SK-N-SH (cell line): ENCODE measurements at regions not wholly inside any gene's neighbourhood (a gene's known extent, or its start where the extent isn't known, plus 50 kb on each side); places are given as distances from the start of the nearest gene placed in this dataset.

Source experiments
- CTCF ChIA-PET: fragments of 300-600, 350-600 bp; formaldehyde crosslinking; extraction: SDS; loops from one replicate; lab custom pipeline; 2021; lab: Yijun Ruan, JAX
- POLR2A ChIA-PET: fragments of 350-600 bp; sonication (Branson Sonifier 250); formaldehyde crosslinking; extraction: SDS; loops from one replicate; lab custom pipeline; 2020; ENCODE audit warnings: antibody characterized with exemption, inconsistent platforms; lab: Yijun Ruan, JAX
- DNase-seq: peaks from one replicate; pipeline ENCODE4 v3.0.0; 2012
- H2AFZ ChIP-seq: fragments of 200-600 bp; sonication (generic); 2 replicates; pipeline ENCODE4 v1.8.1; 2016; ENCODE audit warnings: antibody characterized with exemption, mild to moderate bottlenecking, low read depth
- H3F3A ChIP-seq: fragments of 200-600 bp; sonication (generic); replicated peaks from 2 replicates; pipeline ENCODE3; 2016; ENCODE audit warnings: antibody characterized with exemption, mild to moderate bottlenecking; ENCODE audit not compliant: insufficient read depth
- H3K27ac ChIP-seq, 2 experiments: fragments of 200-500 bp in 1 of 2; fragments of 200-600 bp in 1 of 2; sonication (Bioruptor generic) in 1 of 2; sonication (generic), shearing (Covaris generic) in 1 of 2; 2 replicates each; pipeline versions ENCODE4 v1.5.1 to v1.6.1; 2014 to 2016; ENCODE audit warnings: low read depth in 2 of 2, inconsistent platforms in 1 of 2, low read length in 1 of 2, mild to moderate bottlenecking in 1 of 2, mixed read lengths in 1 of 2
- H3K27me3 ChIP-seq: fragments of 200-600 bp; sonication (generic), shearing (Covaris generic); 2 replicates; pipeline ENCODE4 v1.6.1; 2016; ENCODE audit warnings: mixed run types; ENCODE audit not compliant: insufficient read depth
- H3K36me3 ChIP-seq, 2 experiments: fragments of 200-500 bp in 1 of 2; fragments of 200-600 bp in 1 of 2; sonication (Bioruptor generic) in 1 of 2; sonication (generic) in 1 of 2; replicated peaks in 1 of 2; 2 replicates each; pipeline versions ENCODE3 to v1.5.1; 2014 to 2016; ENCODE audit warnings: low read length in 1 of 2, mild to moderate bottlenecking in 1 of 2; ENCODE audit not compliant: insufficient read depth in 2 of 2, control insufficient read depth in 1 of 2
- H3K4me1 ChIP-seq, 2 experiments: fragments of 200-500 bp in 1 of 2; fragments of 200-600 bp in 1 of 2; sonication (Bioruptor generic) in 1 of 2; sonication (generic), shearing (Covaris generic) in 1 of 2; 2 replicates each; pipeline versions ENCODE4 v1.5.1 to v1.6.1; 2014 to 2016; ENCODE audit warnings: low read depth in 1 of 2, low read length in 1 of 2, mixed run types in 1 of 2; ENCODE audit not compliant: insufficient read depth in 2 of 2, control insufficient read depth in 1 of 2
- H3K4me2 ChIP-seq: fragments of 200-600 bp; sonication (generic), shearing (Covaris generic); 2 replicates; pipeline ENCODE4 v1.6.1; 2017; ENCODE audit warnings: mixed run types
- H3K4me3 ChIP-seq, 2 experiments: fragments of 200-500 bp in 1 of 2; fragments of 200-600 bp in 1 of 2; sonication (Bioruptor generic) in 1 of 2; sonication (generic), shearing (Covaris generic) in 1 of 2; 2 replicates each; pipeline versions ENCODE4 v1.5.1 to v1.8.1; 2014 to 2016; ENCODE audit warnings: low read depth in 2 of 2, inconsistent platforms in 1 of 2, low read length in 1 of 2, mild to moderate bottlenecking in 1 of 2, mixed read lengths in 1 of 2, moderate library complexity in 1 of 2
- H3K79me2 ChIP-seq: fragments of 200-600 bp; sonication (generic); 2 replicates; pipeline ENCODE4 v1.8.1; 2017; ENCODE audit warnings: mild to moderate bottlenecking; ENCODE audit not compliant: insufficient read depth
- H3K9ac ChIP-seq: fragments of 200-600 bp; sonication (generic); 2 replicates; pipeline ENCODE4 v1.6.1; 2017; ENCODE audit warnings: mixed run types
- H3K9me2 ChIP-seq: fragments of 200-600 bp; sonication (generic); 2 replicates; pipeline ENCODE4 v1.6.1; 2017; ENCODE audit warnings: mixed run types
- H3K9me3 ChIP-seq: fragments of 200-600 bp; sonication (generic); 2 replicates; pipeline ENCODE4 v1.6.1; 2017; ENCODE audit warnings: mixed run types, mild to moderate bottlenecking, moderate library complexity
- H4K20me1 ChIP-seq: fragments of 200-600 bp; sonication (generic); 2 replicates; pipeline ENCODE4 v1.6.1; 2017; ENCODE audit warnings: mild to moderate bottlenecking, mixed run types; ENCODE audit not compliant: insufficient read depth
- CHD2 ChIP-seq: fragments of 150-350 bp; IDR thresholded peaks from 2 replicates; pipeline ENCODE4 v1.6.1; 2018; ENCODE audit warnings: low read length; ENCODE audit not compliant: partially characterized antibody
- CTCF ChIP-seq: fragments of 200-600 bp; sonication (generic); IDR thresholded peaks from 2 replicates; pipeline ENCODE4 v1.6.1; 2017; ENCODE audit warnings: antibody characterized with exemption, mild to moderate bottlenecking, moderate library complexity
- EP300 ChIP-seq, 2 experiments: IDR thresholded peaks; 2 replicates each; pipeline versions ENCODE4 v1.4.0 to v1.6.1; 2012; ENCODE audit warnings: borderline replicate concordance in 1 of 2, low read depth in 1 of 2, low read length in 1 of 2
- GABPA ChIP-seq: IDR thresholded peaks from 2 replicates; pipeline ENCODE4 v1.4.0; 2012; ENCODE audit warnings: low read depth, mild to moderate bottlenecking
- GATA2 ChIP-seq: sonication (generic); formaldehyde crosslinking; IDR thresholded peaks from 2 replicates; pipeline ENCODE4 v1.5.0; 2020; ENCODE audit warnings: mild to moderate bottlenecking, missing genetic modification reagents
- MXI1 ChIP-seq: IDR thresholded peaks from 2 replicates; pipeline ENCODE4 v1.6.1; 2012; ENCODE audit warnings: mild to moderate bottlenecking, low read depth, low read length, improper control_type of control experiment
- NFIC ChIP-seq: IDR thresholded peaks from 2 replicates; pipeline ENCODE4 v1.4.0; 2012; ENCODE audit warnings: borderline replicate concordance
- POLR2AphosphoS5 ChIP-seq: IDR thresholded peaks from 2 replicates; pipeline ENCODE4 v1.6.1; 2012; ENCODE audit warnings: low read depth, low read length
- RAD21 ChIP-seq: IDR thresholded peaks from 2 replicates; pipeline ENCODE4 v1.6.1; 2012; ENCODE audit warnings: mild to moderate bottlenecking, low read length
- RFX5 ChIP-seq: IDR thresholded peaks from 2 replicates; pipeline ENCODE4 v1.6.1; 2012; ENCODE audit warnings: mild to moderate bottlenecking, improper control_type of control experiment, low read length
- SIN3A ChIP-seq: IDR thresholded peaks from 2 replicates; pipeline ENCODE4 v1.6.1; 2012; ENCODE audit warnings: low read depth, mild to moderate bottlenecking, low read length, moderate library complexity, borderline replicate concordance
- SMC3 ChIP-seq: IDR thresholded peaks from 2 replicates; pipeline ENCODE4 v1.6.1; 2012; ENCODE audit warnings: low read depth, low read length, improper control_type of control experiment
- TCF12 ChIP-seq: IDR thresholded peaks from 2 replicates; pipeline ENCODE4 v1.4.0; 2012
- YY1 ChIP-seq: IDR thresholded peaks from 2 replicates; pipeline ENCODE4 v1.4.0; 2012; ENCODE audit warnings: low read depth, mild to moderate bottlenecking
- ZBTB33 ChIP-seq: IDR thresholded peaks from 2 replicates; pipeline ENCODE4 v1.4.0; 2012; ENCODE audit warnings: low read depth, borderline replicate concordance
- WGBS: methylation state at CpG from one replicate; pipeline ENCODE4 v1.1.6; 2017; ENCODE audit warnings: low lambda C conversion rate; 5-methylcytosine and 5-hydroxymethylcytosine counted together
- TF ChIP-seq, protein P1 (sequence below): IDR thresholded peaks from 2 replicates; pipeline ENCODE4; 2012

- no peaks in the 10 kb centered on the region for H3K27me3 ChIP-seq
- H3F3A ChIP-seq: no peaks in the 10 kb centered on the region
- 1% methylated on average over 3 of the region's 3 CpGs for WGBS
- H3K4me3 ChIP-seq: no peak overlapping the region
- DNase-seq: no peak
- H3K79me2 ChIP-seq: no peaks in the 10 kb centered on the region
- H3K9me3 ChIP-seq: no peaks in the 10 kb centered on the region
- ChIA-PET POLR2A (no interaction called here), CTCF (no interaction called here)
- TF ChIP-seq SIN3A (no peak), GATA2 (CRISPR knock-in tag) (no peak), YY1 (no peak), SMC3 (no peak), MXI1 (no peak), CHD2 (no peak), NFIC (no peak), GABPA (no peak), RFX5 (no peak), EP300 (IDR thresholded peaks at IDR 0.05; ENCODE audit: borderline replicate concordance in 1 of 2, low read depth in 1 of 2, low read length in 1 of 2) (no peak), TCF12 (no peak), CTCF (no peak), RAD21 (no peak), POLR2AphosphoS5 (no peak), ZBTB33 (no peak)
- TF ChIP-seq, protein P1, sequence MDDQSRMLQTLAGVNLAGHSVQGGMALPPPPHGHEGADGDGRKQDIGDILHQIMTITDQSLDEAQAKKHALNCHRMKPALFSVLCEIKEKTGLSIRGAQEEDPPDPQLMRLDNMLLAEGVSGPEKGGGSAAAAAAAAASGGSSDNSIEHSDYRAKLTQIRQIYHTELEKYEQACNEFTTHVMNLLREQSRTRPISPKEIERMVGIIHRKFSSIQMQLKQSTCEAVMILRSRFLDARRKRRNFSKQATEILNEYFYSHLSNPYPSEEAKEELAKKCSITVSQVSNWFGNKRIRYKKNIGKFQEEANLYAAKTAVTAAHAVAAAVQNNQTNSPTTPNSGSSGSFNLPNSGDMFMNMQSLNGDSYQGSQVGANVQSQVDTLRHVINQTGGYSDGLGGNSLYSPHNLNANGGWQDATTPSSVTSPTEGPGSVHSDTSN: no peak
- no peak overlapping the region for H3K9ac ChIP-seq
- no peak overlapping the region for H3K27ac ChIP-seq
- H3K4me1 ChIP-seq: no peaks in the 10 kb centered on the region
- H4K20me1 ChIP-seq: no peaks in the 10 kb centered on the region
- H2AFZ ChIP-seq: no peak overlapping the region
- H3K4me2 ChIP-seq: no peak overlapping the region
- H3K36me3 ChIP-seq: no peaks in the 10 kb centered on the region
- H3K9me2 ChIP-seq: no peaks in the 10 kb centered on the region
Observed at GRCh38 chr14:84390010-84390409, 1139.9 kb upstream of the FLRT2 start.
